Kidney (tissue), 13 donors: ENCODE measurements at regions not wholly inside any gene's neighbourhood (a gene's known extent, or its start where the extent isn't known, plus 50 kb on each side); places are given as distances from the start of the nearest gene placed in this dataset.

ENCODE experiments used
- DNase-seq, 5 donors: peaks; one replicate each; pipeline ENCODE4 v3.0.0-alpha.2; 2013 to 2020
- FAIRE-seq: peaks from 2 replicates; lab custom pipeline; 2012; peaks lifted over from hg19 to GRCh38; lab: Jason Lieb, UNC
- H3K27ac ChIP-seq, 2 donors: one replicate each; pipeline ENCODE4 v1.7.0; 2013; ENCODE audit warnings: low read depth in 2 of 2, low read length in 2 of 2, inconsistent platforms in 1 of 2
- H3K27me3 ChIP-seq: one replicate; pipeline ENCODE4 v1.7.1; 2013; ENCODE audit warnings: low read length, inconsistent platforms; ENCODE audit not compliant: control insufficient read depth, insufficient read depth
- H3K36me3 ChIP-seq, 3 donors: one replicate each; pipeline versions ENCODE4 v1.7.0 to v1.7.1; 2013; ENCODE audit warnings: low read length in 3 of 3, control low read depth in 1 of 3, inconsistent platforms in 1 of 3; ENCODE audit not compliant: insufficient read depth in 3 of 3, control insufficient read depth in 2 of 3
- H3K4me1 ChIP-seq, 3 donors: one replicate each; pipeline versions ENCODE4 v1.7.0 to v1.7.1; 2013; ENCODE audit warnings: low read length in 3 of 3, inconsistent platforms in 1 of 3, low read depth in 1 of 3; ENCODE audit not compliant: control insufficient read depth in 2 of 3, insufficient read depth in 2 of 3
- H3K4me3 ChIP-seq, 3 donors: one replicate each; pipeline versions ENCODE4 v1.7.0 to v1.8.1; 2013; ENCODE audit warnings: low read length in 3 of 3, control low read depth in 1 of 3, inconsistent platforms in 1 of 3
- H3K9ac ChIP-seq, 3 donors: one replicate each; pipeline versions ENCODE4 v1.7.0 to v1.7.1; 2013; ENCODE audit warnings: low read length in 3 of 3, control low read depth in 1 of 3, inconsistent platforms in 1 of 3
- H3K9me3 ChIP-seq, 3 donors: one replicate each; pipeline versions ENCODE4 v1.7.0 to v1.7.1; 2013; ENCODE audit warnings: low read length in 3 of 3, control low read depth in 1 of 3, inconsistent platforms in 1 of 3; ENCODE audit not compliant: control insufficient read depth in 2 of 3, insufficient read depth in 1 of 3
- intact Hi-C: fragments of 100-400 bp; cut with DNase I; formaldehyde crosslinking; loops from one replicate; pipeline ENCODE4 v1.11.1; 2022
- TF ChIP-seq, protein P1 (sequence below): IDR thresholded peaks from 3 replicates; pipeline ENCODE4 v1.5.1; 2012; ENCODE audit warnings: mild to moderate bottlenecking, moderate library complexity, borderline replicate concordance; ENCODE audit not compliant: insufficient read depth; ENCODE audit errors: extremely low read depth
- donor health status: control.
- donor health status: control.
- donor health status: control.
- donor health status: control.
- donor health status: control.
- donor health status: DM: yes; HTN: yes; CAD: no.
- donor health status: Normal renal cell carcinoma (clear cell type).

GRCh38 chr15:62957130-62957529 lies 85.4 kb upstream of the TPM1 start:
- no peak for FAIRE-seq
- H3K9me3 ChIP-seq: no peaks in the 10 kb centered on the region
- peaks cover 0 to 3% (median 0%) of the 10 kb centered on the region in 3 donors for H3K4me1 ChIP-seq

GRCh38 chr15:62958528-62959363 lies 83.8 kb upstream of the TPM1 start:
- no peaks in the 10 kb centered on the region for H3K36me3 ChIP-seq
- no peak overlapping the region for H3K9ac ChIP-seq
- intact Hi-C loops: no loop called here
- H3K27ac ChIP-seq: no peak overlapping the region
- TF ChIP-seq, protein P1, sequence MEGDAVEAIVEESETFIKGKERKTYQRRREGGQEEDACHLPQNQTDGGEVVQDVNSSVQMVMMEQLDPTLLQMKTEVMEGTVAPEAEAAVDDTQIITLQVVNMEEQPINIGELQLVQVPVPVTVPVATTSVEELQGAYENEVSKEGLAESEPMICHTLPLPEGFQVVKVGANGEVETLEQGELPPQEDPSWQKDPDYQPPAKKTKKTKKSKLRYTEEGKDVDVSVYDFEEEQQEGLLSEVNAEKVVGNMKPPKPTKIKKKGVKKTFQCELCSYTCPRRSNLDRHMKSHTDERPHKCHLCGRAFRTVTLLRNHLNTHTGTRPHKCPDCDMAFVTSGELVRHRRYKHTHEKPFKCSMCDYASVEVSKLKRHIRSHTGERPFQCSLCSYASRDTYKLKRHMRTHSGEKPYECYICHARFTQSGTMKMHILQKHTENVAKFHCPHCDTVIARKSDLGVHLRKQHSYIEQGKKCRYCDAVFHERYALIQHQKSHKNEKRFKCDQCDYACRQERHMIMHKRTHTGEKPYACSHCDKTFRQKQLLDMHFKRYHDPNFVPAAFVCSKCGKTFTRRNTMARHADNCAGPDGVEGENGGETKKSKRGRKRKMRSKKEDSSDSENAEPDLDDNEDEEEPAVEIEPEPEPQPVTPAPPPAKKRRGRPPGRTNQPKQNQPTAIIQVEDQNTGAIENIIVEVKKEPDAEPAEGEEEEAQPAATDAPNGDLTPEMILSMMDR: no peak
- no peaks in the 10 kb centered on the region for H3K27me3 ChIP-seq
- peak in 3 of 5 donors; percentile 67 to 86 (median 81) for DNase-seq
- no peak overlapping the region for H3K4me3 ChIP-seq
- H3K9me3 ChIP-seq: no peaks in the 10 kb centered on the region
- H3K4me1 ChIP-seq: peaks cover 0 to 3% (median 0%) of the 10 kb centered on the region in 3 donors
- no peak for FAIRE-seq

More at GRCh38 chr15:62957130-62957529, 85.4 kb upstream of the TPM1 start:
- H3K27ac ChIP-seq: no peak overlapping the region
- no peak overlapping the region for H3K4me3 ChIP-seq
- TF ChIP-seq, protein P1: no peak
- H3K36me3 ChIP-seq: no peaks in the 10 kb centered on the region
- DNase-seq: peak in 3 of 5 donors; percentile 26 to 65 (median 39)
- intact Hi-C loops: no loop called here
- no peaks in the 10 kb centered on the region for H3K27me3 ChIP-seq
- H3K9ac ChIP-seq: no peak overlapping the region

DNA sequence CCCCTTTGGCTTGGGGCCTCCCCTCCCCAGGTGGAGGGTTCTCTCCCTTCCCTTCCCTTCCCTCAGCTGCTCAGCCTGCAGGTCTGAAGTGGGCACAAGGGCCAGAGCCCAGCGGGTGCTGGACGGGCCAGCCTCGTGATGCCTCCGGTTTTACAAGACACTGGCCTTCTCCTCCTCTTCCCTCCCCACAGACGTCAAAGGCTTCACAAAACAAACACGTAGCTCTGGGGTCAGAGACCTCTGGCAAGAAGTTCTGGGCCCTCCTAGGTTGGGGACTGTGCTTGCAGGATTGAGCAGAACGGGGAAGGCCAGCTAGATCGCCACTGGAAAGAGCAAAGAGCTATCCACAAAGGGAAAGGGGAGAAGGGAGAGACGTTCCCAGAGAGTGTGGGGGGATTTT lies 81.4 kb upstream of the TPM1 start:
- H3K36me3 ChIP-seq: no peaks in the 10 kb centered on the region
- H3K9ac ChIP-seq: no peak overlapping the region
- no peak overlapping the region for H3K27ac ChIP-seq
- H3K27me3 ChIP-seq: no peaks in the 10 kb centered on the region
- H3K4me1 ChIP-seq: peaks cover 0 to 3% (median 0%) of the 10 kb centered on the region in 3 donors
- TF ChIP-seq, protein P1: no peak
- intact Hi-C loops: no loop called here
- FAIRE-seq (no peak), DNase-seq (no peak)
- no peak overlapping the region for H3K4me3 ChIP-seq
- no peaks in the 10 kb centered on the region for H3K9me3 ChIP-seq
